NCI-H1694 treated with DMSO at 0.1 percent for 48 hours (cell line): ENCODE measurements at regions not wholly inside any gene's neighbourhood (a gene's known extent, or its start where the extent isn't known, plus 50 kb on each side); places are given as distances from the start of the nearest gene placed in this dataset.
"Not testable (repeated sequence)": the region's sequence is repeated elsewhere in the genome, so short reads cannot be mapped to it uniquely, and the experiment has no call there.

ENCODE experiments used
- DNase-seq: peaks from one replicate; lab custom pipeline; 2025; lab: John Stamatoyannopoulos, UW

DNA sequence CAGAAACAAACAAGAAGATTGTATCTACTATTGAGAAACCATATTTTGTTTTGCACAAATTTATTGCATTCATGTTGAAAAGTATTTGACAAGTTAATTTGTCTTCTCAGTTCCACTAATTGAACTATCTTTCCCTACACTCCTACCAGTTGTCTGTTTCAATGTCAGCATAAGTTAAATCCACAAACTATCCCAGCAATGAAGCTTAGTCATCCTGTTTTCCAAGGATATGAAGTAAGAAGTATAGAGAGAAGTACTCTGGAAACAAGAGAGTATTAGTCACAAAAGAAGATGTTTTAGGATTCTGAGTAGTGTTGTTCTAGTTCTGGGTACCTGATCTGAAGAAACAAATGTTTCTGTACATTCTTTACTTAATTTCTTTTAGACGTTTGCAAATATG is 261.6 kb upstream of the ZNF804A start:
- DNase-seq = no peak

DNA sequence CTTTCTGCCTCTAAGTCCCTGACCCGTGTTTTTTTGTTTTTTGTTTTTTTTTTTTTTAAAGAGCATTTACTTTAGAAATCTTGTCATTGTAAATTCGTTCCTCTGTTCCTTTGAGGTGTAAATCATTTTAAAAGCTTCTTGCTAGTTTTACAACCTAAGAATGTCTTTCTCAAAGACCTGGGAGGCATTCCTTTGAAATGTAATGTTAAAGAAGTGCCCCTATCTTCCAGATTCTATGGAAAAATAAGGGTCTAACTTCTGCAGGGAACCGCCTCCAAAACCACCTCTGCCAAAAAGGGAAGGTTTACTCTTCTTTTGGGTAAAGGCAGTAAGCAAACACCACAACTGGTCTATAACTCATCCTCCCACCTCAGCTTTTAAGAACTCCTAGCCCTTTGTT is 259.6 kb upstream of the ZNF804A start:
- DNase-seq = no peak

DNA sequence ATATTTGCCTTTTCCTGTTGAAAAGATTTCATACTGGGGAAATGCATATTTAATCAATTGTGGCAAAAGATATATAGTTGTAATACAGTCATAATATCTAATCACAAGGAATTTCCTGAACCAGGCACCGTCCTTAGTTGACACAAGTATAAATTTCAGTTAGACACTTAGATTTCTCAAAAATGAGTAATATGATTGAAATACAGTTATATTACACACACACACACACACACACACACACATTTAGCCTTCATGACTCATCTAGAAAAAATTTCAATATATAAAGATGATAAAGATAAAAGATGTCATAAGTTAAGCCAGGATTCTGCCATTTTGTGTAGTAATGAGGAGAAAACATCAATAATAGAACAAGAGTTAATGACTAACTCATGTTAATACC is 258.4 kb upstream of the ZNF804A start:
- DNase-seq = no peak

DNA sequence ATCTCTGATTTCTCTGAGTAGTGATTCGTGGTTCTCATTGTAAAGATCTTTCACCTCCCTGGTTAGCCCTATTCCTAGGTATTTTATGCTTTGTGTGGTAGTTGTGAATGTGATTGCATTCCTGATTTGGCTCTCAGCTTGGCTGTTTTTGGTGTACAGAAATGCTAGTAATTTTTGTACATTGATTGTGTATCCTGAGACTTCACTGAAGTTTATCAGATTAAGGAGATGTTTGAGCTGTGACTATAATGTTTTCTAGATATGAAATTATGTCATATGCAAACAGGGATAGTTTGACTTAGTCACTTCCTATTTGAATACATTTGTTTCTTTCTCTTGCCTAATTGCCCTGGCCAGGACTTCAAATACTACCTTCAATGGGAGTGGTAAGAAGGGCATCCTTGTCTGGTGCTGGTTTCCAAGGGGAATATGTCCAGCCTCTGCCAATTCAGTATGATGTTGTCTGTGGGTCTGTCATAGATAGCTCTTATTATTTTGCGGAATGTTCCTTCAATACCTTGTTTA is 251.9 kb upstream of the ZNF804A start:
- DNase-seq = no peak

DNA sequence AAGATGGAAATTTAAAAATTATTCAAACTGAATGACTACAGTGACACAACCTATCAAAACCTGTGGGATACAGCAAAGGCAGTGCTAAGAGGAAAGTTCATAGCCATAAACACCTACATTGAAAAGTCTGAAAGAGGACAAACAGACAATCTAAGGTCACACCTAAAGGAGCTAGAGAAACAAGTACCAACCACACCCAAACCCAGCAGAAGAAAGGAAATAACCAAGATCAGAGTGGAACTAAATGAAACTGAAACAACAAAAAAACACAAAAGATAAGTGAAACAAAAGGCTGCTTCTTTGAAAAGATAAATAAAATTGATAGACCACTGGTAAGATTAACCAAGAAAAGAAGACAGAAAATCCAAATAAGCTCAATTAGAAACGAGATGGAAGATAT is 247.2 kb upstream of the ZNF804A start:
- DNase-seq = no peak

DNA sequence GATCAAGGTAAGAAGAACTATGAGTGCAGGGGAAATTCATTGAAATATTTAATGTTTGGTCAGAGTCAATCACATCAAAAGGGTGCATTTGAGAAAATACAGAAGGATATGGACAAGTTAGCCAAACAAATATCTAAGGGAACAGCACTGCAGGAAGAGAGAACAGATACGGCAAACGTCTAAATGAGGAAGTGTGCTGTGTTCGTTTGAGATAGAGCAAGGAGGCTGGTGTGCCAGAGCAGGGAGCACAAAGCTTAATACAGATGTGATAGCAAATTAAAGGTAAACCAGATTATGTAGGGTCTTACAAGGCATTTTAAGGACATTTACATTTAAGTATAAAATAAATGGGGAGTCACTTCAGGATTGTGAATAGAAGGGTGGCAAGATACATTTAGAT is 241.3 kb upstream of the ZNF804A start:
- no peak for DNase-seq

DNA sequence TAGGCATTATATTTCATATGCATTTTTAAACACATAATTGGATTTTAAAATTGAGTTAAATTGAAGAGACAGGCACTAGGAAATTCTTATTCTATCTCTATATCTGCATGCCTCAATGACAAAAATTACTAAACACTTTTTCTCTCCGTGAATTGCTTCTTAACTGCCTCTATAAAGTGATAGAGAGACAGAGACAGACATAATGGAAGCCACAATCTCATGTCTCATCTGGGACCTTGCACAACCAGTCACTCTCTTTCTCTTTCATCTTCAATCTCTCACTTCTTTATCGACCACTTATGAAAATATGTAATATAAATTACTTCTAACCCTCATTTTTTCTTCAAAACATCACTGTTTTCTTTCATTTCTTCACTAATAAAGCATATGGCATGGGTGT is 238.9 kb upstream of the ZNF804A start:
- no peak for DNase-seq

DNA sequence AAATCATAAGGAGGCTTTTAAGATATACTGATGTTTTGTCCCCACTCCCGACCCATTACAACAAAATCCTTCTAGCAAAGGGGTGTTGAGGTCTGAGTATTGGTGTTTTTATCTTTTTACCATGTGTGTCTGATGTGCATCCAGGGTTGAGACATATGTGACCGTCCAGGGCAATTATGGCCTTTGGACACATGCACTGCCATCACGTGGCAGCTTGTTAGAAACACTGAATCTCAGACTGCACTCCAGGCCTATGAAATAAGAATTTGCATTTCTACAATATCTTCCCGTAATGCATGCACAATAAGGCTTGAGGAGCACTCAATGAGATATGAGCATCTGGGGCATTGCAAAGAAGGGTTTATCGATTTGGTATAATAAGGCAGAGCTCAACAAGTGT is 235.1 kb upstream of the ZNF804A start:
- no peak for DNase-seq

DNA sequence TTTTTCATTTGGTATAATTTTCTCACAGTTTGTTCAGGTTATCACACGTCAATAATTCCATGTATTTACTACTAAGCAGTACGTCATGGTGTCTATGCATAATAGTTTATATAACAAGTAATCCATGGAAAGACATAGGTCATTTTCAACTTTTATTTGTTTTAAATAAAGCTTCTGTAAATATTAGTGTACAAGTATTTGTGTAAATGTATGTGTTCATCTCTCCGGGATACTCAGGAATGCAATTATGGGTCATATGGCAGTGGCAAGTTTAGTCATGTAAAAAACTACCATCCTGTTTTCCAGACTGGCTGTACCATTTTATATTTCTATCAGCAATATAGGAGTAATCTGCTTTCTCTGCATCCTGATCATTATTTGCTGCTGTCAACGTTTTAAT is 231.1 kb upstream of the ZNF804A start:
- DNase-seq = no peak

DNA sequence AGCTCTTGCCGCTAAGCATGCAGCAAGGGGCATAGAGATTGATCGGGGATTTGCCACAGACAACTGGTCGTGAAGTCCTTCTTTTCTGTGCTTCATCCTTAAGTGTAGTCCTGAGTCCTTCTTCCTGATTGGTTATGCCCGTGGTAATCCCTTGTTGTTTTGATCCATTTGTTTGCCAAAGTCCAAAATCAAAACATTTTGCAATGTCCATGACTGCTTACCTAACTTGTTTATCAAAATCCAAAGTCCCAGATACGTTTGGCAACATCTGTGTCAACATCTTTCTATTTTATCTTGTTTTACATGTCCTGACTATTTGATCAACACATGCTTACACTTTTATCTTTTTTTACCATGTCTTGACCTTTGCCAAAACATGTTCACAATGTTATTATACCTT is 229.0 kb upstream of the ZNF804A start:
- DNase-seq = no peak

DNA sequence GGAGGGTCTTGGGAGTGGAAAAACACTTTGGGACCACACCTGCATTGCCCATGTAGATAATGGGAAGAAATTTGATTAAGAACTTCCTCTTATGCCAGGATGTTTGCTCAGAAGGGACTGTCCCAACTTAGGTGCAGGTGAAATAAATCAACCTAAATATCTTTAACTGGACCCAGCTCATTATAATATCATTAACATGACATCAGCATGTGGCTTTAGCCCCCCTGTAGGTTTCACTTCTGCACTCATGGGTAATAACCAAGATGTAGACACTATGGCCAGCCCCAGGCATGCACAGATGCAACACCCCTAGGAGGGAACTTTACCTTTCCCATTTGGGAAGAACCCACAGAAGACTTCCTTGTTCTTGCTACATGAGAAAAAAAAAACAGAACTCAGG is 227.4 kb upstream of the ZNF804A start:
- no peak for DNase-seq

DNA sequence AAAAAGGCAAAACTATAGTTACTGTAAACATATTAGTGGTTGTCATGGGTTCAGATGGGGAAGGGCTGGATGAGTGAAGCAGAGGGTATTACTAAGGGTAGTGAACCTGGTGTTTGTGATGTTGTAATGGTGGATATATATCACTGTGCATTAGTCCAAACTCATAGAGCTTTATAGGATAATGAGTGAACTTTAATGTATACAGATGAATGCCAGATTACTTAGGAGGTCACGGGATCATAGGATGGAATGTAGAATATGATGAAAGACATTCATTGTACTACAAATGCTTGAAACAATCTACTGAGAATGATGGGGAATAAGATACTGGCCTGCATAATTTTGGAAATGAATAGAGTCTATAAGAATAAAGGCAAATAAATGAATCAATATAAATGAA is 226.7 kb upstream of the ZNF804A start:
- no peak for DNase-seq

DNA sequence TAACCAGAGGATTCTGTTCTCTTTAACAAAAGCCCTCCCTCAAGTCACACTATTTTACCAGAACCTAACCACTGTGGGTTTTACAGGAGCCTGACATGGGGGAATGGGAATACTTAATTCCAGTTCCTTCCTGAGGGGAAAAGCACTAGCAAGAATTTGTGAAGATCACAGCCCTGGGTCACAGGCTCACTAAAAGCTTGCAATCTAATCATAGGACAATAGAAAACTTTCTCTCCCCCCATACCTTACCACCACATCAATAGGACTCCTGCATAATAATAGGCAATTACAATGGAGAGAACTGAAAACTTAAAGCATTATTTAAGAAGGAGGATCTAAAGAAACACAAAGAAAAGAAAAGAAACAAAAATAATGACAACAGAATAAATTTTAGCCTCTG is 225.8 kb upstream of the ZNF804A start:
- no peak for DNase-seq

DNA sequence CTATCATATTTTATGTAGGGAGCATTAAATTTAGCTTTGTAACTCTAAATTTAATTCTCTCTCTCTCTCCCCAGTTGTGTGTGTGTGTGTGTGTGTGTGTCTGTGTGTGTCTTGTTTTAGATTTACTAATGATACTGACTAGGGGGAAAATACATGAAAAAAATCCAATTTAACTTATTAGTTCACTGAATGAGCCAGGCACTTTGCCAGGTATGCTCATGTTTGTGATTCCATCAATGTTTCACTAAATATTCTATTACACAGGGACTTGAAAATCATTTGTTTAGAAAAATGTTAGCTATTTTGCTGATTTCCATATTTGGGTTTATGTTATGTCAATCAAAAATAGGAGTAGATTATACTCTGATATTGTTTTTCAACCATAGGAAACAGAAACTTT is 203.7 kb upstream of the ZNF804A start:
- no peak for DNase-seq

DNA sequence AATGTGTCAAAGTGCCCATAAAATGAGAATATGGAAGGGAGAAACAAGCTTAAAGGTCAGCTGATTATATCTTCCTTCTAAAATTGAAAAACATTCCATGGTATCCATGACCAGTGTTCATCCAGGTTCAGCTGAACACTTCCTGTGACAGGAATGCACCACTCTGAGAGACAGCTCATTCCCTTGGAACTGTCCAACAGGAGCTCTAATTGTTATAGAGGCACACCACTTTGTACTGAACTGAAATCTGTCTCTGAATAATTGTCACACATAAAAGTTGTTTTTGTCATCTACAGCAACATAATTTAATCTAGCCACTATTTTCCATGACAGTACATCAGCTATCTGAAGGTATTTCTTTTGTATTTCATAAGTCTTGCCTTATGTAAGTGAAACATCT is 195.9 kb upstream of the ZNF804A start:
- no peak for DNase-seq

DNA sequence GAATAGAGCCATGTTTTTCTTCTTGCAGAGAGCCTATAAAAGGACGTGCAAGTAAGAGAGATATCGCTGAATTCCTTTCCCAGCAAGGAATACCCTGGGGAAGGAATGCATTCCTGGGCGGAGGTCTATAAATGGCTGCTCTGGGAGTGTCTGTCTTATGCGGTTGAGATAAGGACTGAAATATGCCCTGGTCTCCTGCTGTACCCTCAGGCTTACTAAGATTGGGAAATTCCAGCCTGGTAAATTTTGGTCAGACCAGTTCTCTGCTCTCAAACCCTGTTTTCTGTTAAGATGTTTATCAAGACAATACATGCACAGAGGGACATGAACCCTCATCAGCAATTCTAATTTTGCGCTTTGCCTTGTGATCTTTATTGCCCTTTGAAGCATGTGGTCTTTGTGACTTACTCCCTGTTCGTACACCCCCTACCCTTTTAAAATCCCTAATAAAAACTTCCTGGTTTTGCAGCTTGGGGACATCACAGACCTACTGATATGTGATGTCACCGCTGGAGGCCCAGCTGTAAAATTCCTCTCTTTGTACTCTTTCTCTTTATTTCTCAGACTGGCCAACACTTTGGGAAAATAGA is 191.2 kb upstream of the ZNF804A start:
- DNase-seq = not testable (repeated sequence)

DNA sequence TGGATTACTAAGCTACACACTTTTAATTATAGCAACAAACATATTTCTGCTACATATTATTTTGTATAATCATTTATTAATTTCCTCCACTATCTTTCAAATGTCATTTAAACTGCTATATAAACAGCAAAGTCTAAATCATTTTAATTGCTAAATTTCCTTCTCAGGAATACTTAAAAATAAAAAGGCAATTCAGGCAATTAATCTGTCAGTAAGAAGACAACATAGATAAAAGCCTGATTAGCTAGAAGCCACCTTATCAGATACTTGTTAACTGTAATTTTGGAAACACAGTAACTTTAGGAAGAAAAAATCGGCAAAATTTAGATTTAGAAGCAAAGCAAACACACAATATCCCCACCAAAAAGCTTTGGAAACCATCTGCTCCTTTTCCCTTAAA is 188.2 kb upstream of the ZNF804A start:
- DNase-seq = no peak

DNA sequence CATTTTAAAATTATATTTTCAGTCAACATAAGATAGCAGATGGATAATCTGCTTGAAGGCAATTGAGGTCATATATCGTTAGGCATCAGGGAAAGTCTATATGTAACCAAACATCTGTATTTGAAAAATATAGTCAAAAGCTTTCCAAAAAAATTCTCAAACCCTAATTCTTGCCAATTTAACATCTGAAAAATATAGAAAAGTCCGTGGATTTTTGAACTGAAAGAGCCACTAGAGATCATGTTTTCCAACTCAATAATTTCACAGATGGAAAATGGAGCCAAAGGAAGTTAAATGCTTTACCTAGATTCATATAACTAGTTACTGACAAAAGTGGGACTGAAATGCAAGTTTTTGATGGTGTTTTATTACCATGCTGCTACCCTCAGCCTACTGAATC is 185.1 kb upstream of the ZNF804A start:
- DNase-seq = no peak

DNA sequence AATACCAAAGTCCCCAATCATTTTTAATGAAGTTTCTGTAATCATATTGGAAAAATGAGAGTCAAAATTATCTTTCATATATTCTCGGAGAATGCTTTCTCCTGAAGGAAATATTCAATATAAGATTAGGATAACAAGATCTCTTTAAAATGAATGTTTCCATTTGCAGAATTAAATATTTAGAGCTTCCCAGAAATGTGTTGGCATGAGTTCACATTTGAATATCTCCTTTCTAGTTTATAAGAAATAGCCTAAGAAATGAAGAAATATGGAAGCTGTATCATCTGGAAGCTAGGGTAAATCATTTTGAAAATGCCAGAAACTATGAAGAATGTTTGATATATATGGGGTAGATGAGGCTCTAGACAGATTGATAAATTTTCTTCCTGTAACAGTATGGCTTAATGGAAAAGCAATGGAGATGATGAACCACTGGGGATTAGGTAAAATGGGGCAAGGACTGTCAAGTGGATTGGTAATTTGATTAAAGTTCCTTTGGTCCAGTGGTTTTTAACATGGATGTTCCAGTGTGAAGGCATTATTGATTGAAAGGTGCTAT is 184.6 kb upstream of the ZNF804A start:
- DNase-seq = no peak

DNA sequence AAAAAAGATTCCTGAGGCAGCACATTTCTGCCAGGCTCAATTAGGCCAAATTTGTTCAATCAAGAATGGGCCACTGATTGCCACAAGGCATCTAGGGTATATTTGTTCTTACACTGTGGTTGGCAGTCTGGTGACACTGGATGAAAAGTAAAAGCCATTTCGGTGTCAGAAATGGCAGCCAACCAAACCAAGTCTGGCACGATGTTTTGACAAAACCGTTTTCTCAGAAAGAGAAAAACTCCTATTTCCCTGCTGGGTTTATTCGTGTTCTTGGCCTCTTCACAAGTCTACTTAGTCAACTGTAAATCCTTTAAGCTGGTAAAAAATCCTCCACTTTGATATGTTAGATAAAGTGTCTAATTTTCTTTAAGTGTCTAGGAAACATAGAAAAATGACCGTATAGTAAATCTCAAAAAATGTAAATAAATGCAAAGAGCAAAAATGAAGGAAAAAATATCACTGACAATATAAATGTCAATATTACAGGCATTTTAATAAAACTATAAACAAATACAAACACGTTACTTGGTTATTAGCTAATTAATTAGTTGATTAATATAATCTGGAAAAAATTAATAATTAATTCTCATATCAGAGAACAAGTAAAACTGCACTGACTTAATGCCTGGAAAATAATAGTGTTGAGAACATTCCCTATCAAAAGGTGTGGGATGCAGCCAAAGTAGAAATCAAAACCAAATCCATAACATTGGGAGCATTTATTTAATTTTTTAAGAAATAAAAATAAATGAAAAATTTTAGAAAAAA is 182.0 kb upstream of the ZNF804A start:
- DNase-seq = no peak

DNA sequence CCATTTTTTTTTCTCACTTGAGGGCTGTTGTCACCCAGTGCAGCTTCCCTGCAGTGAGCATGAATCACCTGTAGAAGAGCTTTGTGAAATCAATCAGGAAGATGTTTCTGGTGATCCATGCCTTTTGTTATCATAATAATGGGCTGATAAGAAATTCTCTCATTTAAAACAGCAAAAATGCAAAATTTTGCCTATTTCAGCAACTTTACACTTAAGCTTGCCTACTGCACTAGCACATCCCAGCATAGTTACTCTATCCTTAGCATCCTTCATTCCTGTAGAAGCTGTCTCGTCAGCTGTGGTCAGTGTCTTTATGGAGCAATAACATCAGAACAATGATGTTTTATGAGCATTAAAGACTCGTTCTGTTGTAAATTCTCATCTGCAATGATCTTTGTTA is 178.6 kb upstream of the ZNF804A start:
- DNase-seq = no peak

DNA sequence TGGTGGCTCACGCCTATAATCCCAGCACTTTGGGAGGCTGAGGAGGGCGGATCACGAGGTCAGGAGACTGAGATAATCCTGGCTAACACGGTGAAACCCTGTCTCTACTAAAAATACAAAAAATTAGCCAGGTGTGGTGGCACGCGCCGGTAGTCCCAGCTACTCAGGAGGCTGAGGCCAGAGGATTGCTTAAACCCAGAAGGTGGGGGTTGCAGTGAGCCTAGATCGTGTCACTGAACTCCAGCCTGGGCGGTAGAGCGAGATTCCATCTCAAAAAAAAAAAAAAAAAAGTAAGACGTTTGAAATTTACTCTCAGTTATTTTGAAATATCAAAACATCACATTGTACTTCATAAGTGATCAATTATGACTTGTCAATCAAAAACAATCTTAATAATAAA is 176.9 kb upstream of the ZNF804A start:
- DNase-seq = not testable (repeated sequence)

DNA sequence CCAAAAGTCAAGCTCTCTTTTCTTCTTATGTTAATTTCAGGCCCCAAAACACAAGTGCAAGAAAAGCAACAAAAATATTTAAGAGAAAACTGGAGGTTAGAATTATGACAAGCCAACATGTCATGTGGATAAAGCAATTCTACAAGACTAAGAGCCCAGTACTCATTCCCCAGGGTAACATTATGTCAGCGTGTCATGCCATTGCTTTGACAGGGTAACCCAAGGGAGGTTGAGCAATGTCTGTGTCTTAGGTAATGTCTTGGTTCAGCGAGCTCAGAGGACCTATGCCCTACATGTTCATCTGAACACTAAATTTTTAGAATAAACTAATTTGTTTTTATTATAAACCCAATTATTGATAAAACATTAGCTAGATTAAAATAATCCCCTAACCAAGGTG is 173.2 kb upstream of the ZNF804A start:
- no peak for DNase-seq

DNA sequence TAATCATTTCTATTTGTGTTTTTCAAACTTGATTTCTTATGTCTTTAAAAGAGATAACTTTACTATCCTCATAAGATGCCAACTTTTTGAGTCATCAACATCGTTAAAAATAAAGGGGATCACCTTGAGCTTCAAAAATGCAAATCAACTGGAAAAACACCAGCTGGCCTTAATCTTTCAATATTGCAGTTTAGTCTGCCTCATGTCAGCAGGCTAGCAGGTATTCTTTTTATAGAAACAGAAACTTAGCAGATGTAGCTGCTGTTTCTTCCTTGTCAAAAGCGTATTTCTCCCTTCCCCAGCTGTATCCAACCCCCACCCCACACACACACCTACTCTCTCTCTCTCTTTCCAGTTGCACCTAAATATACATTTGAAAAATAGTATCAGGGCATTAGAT is 154.1 kb upstream of the ZNF804A start:
- DNase-seq = peak; percentile 43
